Upper lobe of left lung (tissue), 6 donors: ENCODE measurements at regions not wholly inside any gene's neighbourhood (a gene's known extent, or its start where the extent isn't known, plus 50 kb on each side); places are given as distances from the start of the nearest gene placed in this dataset.
"Not testable (repeated sequence)": the region's sequence is repeated elsewhere in the genome, so short reads cannot be mapped to it uniquely, and the experiment has no call there.

Source experiments
- ATAC-seq, 2 donors: fragments of 200-7000 bp; cut with Tn5 transposase; one replicate each; pipeline ENCODE4 v1.9.1; 2022; ENCODE audit warnings: mild to moderate bottlenecking in 2 of 2, moderate library complexity in 2 of 2; ENCODE audit not compliant: low FRiP score in 2 of 2
- DNase-seq, 2 donors: peaks; one replicate each; pipeline ENCODE4 v3.0.0-alpha.2; 2019 to 2020
- H3K27ac ChIP-seq, 4 donors: fragments of 200-600 bp; sonication (generic); one replicate each; pipeline ENCODE4 v1.5.1; 2016 to 2019
- H3K27me3 ChIP-seq, 4 donors: fragments of 200-600 bp; sonication (generic); one replicate each; pipeline ENCODE4 v1.5.1; 2017 to 2019
- H3K36me3 ChIP-seq, 4 donors: fragments of 200-600 bp; sonication (generic); one replicate each; pipeline ENCODE4 v1.5.1; 2016 to 2019
- H3K4me1 ChIP-seq, 4 donors: fragments of 200-600 bp; sonication (generic); one replicate each; pipeline ENCODE4 v1.5.1; 2018 to 2019
- H3K4me3 ChIP-seq, 4 donors: fragments of 200-600 bp; sonication (generic); one replicate each; pipeline ENCODE4 v1.5.1; 2017 to 2019; ENCODE audit warnings: mild to moderate bottlenecking in 2 of 4, moderate library complexity in 1 of 4
- H3K9me3 ChIP-seq, 4 donors: fragments of 200-600 bp; sonication (generic); one replicate each; pipeline ENCODE4 v1.5.1; 2018 to 2019
- EP300 ChIP-seq, 4 donors: sonication (generic); formaldehyde crosslinking; IDR thresholded peaks; one replicate each; pipeline ENCODE4 v1.5.1; 2017; ENCODE audit warnings: antibody characterized with exemption in 4 of 4, control low read depth in 2 of 4
- POLR2A ChIP-seq, 4 donors: fragments of 450-650 bp; IDR thresholded peaks; one replicate each; pipeline ENCODE4 v1.5.1; 2016 to 2017; ENCODE audit warnings: antibody characterized with exemption in 4 of 4, mild to moderate bottlenecking in 2 of 4
- POLR2AphosphoS5 ChIP-seq, 2 donors: sonication (generic); formaldehyde crosslinking; IDR thresholded peaks; one replicate each; pipeline ENCODE4 v1.5.1; 2017; ENCODE audit warnings: antibody characterized with exemption in 2 of 2
- WGBS, 2 donors: methylation state at CpG; one replicate each; pipeline ENCODE4 v1.1.5; 2017 to 2018; 5-methylcytosine and 5-hydroxymethylcytosine counted together
- TF ChIP-seq, protein P1 (sequence below), 6 experiments: fragments of 450-650 bp in 4 of 6; fragments of 200-600 bp in 2 of 6; sonication (generic) in 2 of 6; IDR thresholded peaks; one replicate each; pipeline ENCODE4 v1.5.1; 2016 to 2019; ENCODE audit warnings: antibody characterized with exemption in 6 of 6
- donor health status: DM: no; HTN: no; CAD: no; lungs with moderate emphysema.
- donor health status: DM: no; HTN: yes; CAD: no; lungs with severe emphysema.

GRCh38 chr3:118537454-118537853 is 497.2 kb downstream of the IGSF11 start:
- Histone ChIP-seq H3K4me1 (no peaks in the 10 kb centered on the region), H3K4me3 (no peak overlapping the region), H3K27me3 (no peaks in the 10 kb centered on the region), H3K36me3 (peaks cover 0 to 4% (median 0%) of the 10 kb centered on the region in 4 donors), H3K9me3 (no peaks in the 10 kb centered on the region), H3K27ac (no peak overlapping the region)
- ATAC-seq = no peak
- WGBS, 2 donors = 86 to 92% methylated on average over 2 of the region's 2 CpGs
- DNase-seq = no peak
- no peak for TF ChIP-seq EP300 (IDR thresholded peaks at IDR 0.05)
- TF ChIP-seq, protein P1, sequence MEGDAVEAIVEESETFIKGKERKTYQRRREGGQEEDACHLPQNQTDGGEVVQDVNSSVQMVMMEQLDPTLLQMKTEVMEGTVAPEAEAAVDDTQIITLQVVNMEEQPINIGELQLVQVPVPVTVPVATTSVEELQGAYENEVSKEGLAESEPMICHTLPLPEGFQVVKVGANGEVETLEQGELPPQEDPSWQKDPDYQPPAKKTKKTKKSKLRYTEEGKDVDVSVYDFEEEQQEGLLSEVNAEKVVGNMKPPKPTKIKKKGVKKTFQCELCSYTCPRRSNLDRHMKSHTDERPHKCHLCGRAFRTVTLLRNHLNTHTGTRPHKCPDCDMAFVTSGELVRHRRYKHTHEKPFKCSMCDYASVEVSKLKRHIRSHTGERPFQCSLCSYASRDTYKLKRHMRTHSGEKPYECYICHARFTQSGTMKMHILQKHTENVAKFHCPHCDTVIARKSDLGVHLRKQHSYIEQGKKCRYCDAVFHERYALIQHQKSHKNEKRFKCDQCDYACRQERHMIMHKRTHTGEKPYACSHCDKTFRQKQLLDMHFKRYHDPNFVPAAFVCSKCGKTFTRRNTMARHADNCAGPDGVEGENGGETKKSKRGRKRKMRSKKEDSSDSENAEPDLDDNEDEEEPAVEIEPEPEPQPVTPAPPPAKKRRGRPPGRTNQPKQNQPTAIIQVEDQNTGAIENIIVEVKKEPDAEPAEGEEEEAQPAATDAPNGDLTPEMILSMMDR (IDR thresholded peaks at IDR 0.05) = no peak
- TF ChIP-seq POLR2A (IDR thresholded peaks at IDR 0.05) = no peak
- TF ChIP-seq POLR2AphosphoS5 (IDR thresholded peaks at IDR 0.05) = no peak

DNA sequence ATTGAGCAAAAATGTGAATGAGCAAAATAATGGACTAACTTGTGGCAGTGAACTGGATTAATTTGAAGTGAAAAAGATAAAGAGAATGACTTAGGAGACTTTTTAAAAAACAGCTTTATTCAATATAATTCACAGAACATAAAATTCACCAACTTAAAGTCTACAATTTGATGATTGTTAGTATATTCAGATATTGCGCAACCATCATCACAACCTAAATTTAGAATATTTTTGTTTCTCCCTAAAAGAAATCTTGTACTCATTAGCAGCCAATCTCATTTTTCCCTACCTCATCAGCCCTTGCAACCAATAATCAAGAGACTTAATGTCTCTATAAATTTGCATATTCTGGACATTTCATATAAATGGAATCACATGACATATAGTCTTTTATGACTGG is 496.5 kb downstream of the IGSF11 start:
- no peak overlapping the region for H3K27ac ChIP-seq
- H3K4me3 ChIP-seq = no peak overlapping the region
- no peaks in the 10 kb centered on the region for H3K9me3 ChIP-seq
- DNase-seq (no peak), ATAC-seq (no peak)
- peaks cover 0 to 4% (median 0%) of the 10 kb centered on the region in 4 donors for H3K36me3 ChIP-seq
- H3K27me3 ChIP-seq = no peaks in the 10 kb centered on the region
- TF ChIP-seq POLR2AphosphoS5 (IDR thresholded peaks at IDR 0.05) (no peak), EP300 (IDR thresholded peaks at IDR 0.05) (no peak), POLR2A (IDR thresholded peaks at IDR 0.05) (no peak)
- TF ChIP-seq, protein P1 (IDR thresholded peaks at IDR 0.05) = no peak
- WGBS, 2 donors = 98 to 100% methylated on average over 1 of the region's 1 CpG
- no peaks in the 10 kb centered on the region for H3K4me1 ChIP-seq

DNA sequence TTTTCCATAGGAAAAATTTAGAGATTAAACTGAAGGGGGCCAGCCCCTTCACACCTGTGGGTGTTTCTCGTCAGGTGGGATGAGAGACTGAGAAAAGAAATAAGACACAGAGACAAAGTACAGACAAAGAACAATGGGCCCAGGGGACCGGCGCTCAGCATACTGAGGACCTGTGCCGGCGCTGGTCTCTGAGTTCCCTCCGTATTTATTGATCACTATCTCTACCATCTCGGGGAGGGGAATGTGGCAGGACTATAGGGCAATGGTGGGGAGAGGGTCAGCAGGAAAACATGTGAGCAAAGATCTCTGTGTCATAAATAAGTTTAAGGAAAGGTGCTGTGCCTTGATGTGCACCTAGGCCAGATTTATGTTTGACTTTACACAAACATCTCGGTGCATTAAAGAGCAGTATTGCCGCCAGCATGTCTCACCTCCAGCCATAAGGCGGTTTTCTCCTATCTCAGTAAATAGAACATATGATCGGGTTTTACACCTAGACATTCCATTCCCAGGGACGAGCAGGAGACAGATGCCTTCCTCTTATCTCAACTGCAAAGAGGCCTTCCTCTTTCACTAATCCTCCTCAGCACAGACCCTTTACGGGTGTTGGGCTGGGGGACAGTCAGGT is 494.7 kb downstream of the IGSF11 start:
- ATAC-seq, H3K27me3 ChIP-seq, H3K9me3 ChIP-seq, H3K4me3 ChIP-seq, H3K27ac ChIP-seq, H3K36me3 ChIP-seq, DNase-seq, H3K4me1 ChIP-seq: not testable (repeated sequence)
- WGBS, 2 donors = 86 to 89% methylated on average over 13 of the region's 13 CpGs

DNA sequence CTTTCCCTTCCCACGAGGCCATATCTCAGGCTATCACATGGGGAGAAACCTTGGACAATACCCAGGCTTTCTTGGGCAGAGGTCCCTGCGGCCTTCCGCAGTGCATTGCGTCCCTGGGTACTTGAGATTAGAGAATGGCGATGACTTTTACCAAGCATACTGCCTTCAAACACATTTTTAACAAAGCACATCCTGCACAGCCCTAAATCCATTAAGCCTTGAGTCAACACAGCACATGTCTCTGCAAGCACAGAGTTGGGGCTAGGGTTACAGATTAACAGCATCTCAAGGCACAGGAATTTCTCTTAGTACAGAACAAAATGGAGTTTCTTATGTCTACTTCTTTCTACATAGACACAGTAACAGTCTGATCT is 494.2 kb downstream of the IGSF11 start:
- not testable (repeated sequence) for H3K27me3 ChIP-seq, H3K4me3 ChIP-seq, ATAC-seq, H3K27ac ChIP-seq, H3K36me3 ChIP-seq, H3K9me3 ChIP-seq, DNase-seq, H3K4me1 ChIP-seq
- 78 to 79% methylated on average over 5 of the region's 5 CpGs for WGBS, 2 donors

- H3K27me3 ChIP-seq = no peaks in the 10 kb centered on the region
- no peak overlapping the region for H3K27ac ChIP-seq
- 70 to 74% methylated on average over 1 of the region's 1 CpG for WGBS, 2 donors
- no peak for TF ChIP-seq POLR2A (IDR thresholded peaks at IDR 0.05)
- TF ChIP-seq POLR2AphosphoS5 (IDR thresholded peaks at IDR 0.05) = no peak
- TF ChIP-seq EP300 (IDR thresholded peaks at IDR 0.05) = no peak
- TF ChIP-seq, protein P1 (IDR thresholded peaks at IDR 0.05) = no peak
- H3K9me3 ChIP-seq = no peaks in the 10 kb centered on the region
- H3K4me1 ChIP-seq = no peaks in the 10 kb centered on the region
- H3K4me3 ChIP-seq = no peak overlapping the region
- DNase-seq (no peak), ATAC-seq (no peak)
- peaks cover 0 to 4% (median 0%) of the 10 kb centered on the region in 4 donors for H3K36me3 ChIP-seq
Observed at GRCh38 chr3:118540826-118541225, 493.8 kb downstream of the IGSF11 start.

GRCh38 chr3:118541796-118542195 is 492.9 kb downstream of the IGSF11 start:
- no peak for DNase-seq
- WGBS, 2 donors = 84 to 91% methylated on average over 2 of the region's 2 CpGs
- H3K4me1 ChIP-seq = no peaks in the 10 kb centered on the region
- TF ChIP-seq POLR2AphosphoS5 (IDR thresholded peaks at IDR 0.05) = no peak
- TF ChIP-seq, protein P1 (IDR thresholded peaks at IDR 0.05) = no peak
- TF ChIP-seq EP300 (IDR thresholded peaks at IDR 0.05) = no peak
- no peak for TF ChIP-seq POLR2A (IDR thresholded peaks at IDR 0.05)
- no peaks in the 10 kb centered on the region for H3K27me3 ChIP-seq
- H3K4me3 ChIP-seq = no peak overlapping the region
- no peaks in the 10 kb centered on the region for H3K9me3 ChIP-seq
- peaks cover 0 to 4% (median 0%) of the 10 kb centered on the region in 4 donors for H3K36me3 ChIP-seq
- no peak for ATAC-seq
- no peak overlapping the region for H3K27ac ChIP-seq
